ENCODE measurements at regions not wholly inside any gene's neighbourhood (a gene's known extent, or its start where the extent isn't known, plus 50 kb on each side); places are given as distances from the start of the nearest gene placed in this dataset.

DNA sequence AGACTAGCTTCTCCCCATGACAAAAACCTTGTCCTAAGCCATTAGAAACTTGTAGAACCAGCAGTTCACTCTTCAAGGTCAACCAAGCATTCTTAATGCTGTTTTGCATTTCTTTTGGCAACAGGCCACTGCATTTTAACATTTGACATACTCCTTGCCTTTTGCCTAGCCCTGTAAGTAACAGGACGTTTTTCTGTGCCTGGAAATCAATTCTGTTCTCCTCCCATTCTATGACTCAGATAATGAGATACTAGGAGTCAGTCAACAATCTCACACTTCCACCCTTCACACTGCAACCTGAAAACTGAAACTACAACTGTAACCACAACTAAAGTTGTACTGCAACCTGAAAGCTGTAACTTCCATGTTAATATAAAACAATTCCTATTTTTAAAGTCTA is 268.7 kb downstream of the MZT1 start:
- H3K27ac ChIP-seq (ENCODE audit: low read depth, low read length, severe bottlenecking): no peak overlapping the region
- WGBS, 2 experiments (ENCODE audit: insufficient coverage in 2 of 2): 0% methylated on average over 1 of the region's 1 CpG; no CpG with 5 or more reads in 1 of the 2 experiments

DNA sequence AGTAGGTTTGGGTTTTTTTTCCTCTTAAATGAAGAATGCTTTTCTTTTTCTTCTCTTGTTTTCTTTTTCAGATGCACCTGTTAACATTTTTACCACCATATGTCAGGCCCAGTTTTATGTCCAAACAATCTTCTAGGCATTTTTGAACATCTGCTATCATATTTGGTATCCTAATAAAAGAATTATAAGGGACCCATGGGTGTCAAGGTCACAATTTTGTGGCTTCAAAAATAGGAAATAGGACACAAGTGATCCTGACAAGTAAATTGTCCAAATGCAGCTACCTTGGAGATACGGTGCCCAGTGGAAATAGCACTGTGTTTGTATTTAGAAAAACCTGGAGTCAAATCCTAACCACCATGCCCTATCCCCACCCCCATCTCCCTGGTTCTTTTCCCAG is 270.3 kb downstream of the MZT1 start:
- no peak overlapping the region for H3K27ac ChIP-seq (ENCODE audit: low read depth, low read length, severe bottlenecking)
- H3K4me3 ChIP-seq (ENCODE audit: extremely low read depth, insufficient read depth, low read length, poor library complexity, severe bottlenecking): no peak overlapping the region
- WGBS, 2 experiments (ENCODE audit: insufficient coverage in 2 of 2): no CpG with 5 or more reads among the region's 1 CpG
- H3K4me1 ChIP-seq (ENCODE audit: control insufficient read depth, insufficient read depth, low read length, poor library complexity, severe bottlenecking): no peaks in the 10 kb centered on the region
- H3K36me3 ChIP-seq (ENCODE audit: control insufficient read depth, insufficient read depth, low read length): no peaks in the 10 kb centered on the region
- H3K9me3 ChIP-seq (ENCODE audit: control insufficient read depth, low read length): no peaks in the 10 kb centered on the region

More for the DNA sequence above, 268.7 kb downstream of the MZT1 start:
- H3K9me3 ChIP-seq (ENCODE audit: control insufficient read depth, low read length): no peaks in the 10 kb centered on the region
- H3K36me3 ChIP-seq (ENCODE audit: control insufficient read depth, insufficient read depth, low read length): no peaks in the 10 kb centered on the region
- no peak overlapping the region for H3K4me3 ChIP-seq (ENCODE audit: extremely low read depth, insufficient read depth, low read length, poor library complexity, severe bottlenecking)
- no peaks in the 10 kb centered on the region for H3K4me1 ChIP-seq (ENCODE audit: control insufficient read depth, insufficient read depth, low read length, poor library complexity, severe bottlenecking)

DNA sequence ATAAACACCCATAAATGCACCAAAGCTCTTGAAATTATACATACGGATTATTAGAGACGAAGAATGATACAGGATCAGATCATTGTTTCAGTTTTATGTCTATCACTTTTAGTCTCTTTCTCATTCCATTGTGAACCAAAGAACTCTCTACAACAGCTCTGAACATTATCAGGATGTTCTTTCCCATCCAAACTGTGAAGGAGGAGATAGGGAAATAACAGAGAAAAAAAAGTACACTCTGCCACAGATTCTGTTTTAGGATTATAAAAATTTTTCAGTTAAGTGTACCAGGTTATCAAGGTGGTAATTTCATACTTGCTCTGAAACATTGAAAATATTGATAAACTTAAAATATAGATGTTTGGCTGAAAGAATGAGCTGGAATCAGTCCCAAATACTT is 270.9 kb downstream of the MZT1 start:
- Histone ChIP-seq H3K4me1 (ENCODE audit: control insufficient read depth, insufficient read depth, low read length, poor library complexity, severe bottlenecking) (no peaks in the 10 kb centered on the region), H3K36me3 (ENCODE audit: control insufficient read depth, insufficient read depth, low read length) (no peaks in the 10 kb centered on the region), H3K9me3 (ENCODE audit: control insufficient read depth, low read length) (no peaks in the 10 kb centered on the region), H3K4me3 (ENCODE audit: extremely low read depth, insufficient read depth, low read length, poor library complexity, severe bottlenecking) (no peak overlapping the region), H3K27ac (ENCODE audit: low read depth, low read length, severe bottlenecking) (no peak overlapping the region)
- no CpG with 5 or more reads among the region's 2 CpGs for WGBS, 2 experiments (ENCODE audit: insufficient coverage in 2 of 2)

DNA sequence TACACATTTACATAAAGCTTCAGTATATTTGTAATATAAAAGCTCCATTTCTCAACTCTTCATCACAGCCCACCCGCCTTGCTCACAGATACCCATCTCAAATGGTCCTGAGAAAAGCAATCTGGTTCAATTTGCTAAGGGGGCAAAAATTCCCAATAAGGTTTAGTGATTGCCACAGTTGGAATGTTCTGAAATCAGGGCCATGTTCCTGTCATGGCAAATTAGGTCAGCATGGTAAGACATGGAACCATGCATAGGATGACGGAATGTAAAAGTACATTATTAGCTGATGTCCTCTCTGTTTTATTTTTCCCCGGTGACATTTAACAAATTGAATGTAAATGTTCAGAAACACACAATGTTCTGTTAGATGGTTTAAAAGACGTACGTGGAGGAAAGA is 274.3 kb downstream of the MZT1 start:
- Histone ChIP-seq H3K4me3 (ENCODE audit: extremely low read depth, insufficient read depth, low read length, poor library complexity, severe bottlenecking) (no peak overlapping the region), H3K4me1 (ENCODE audit: control insufficient read depth, insufficient read depth, low read length, poor library complexity, severe bottlenecking) (no peaks in the 10 kb centered on the region), H3K27ac (ENCODE audit: low read depth, low read length, severe bottlenecking) (no peak overlapping the region), H3K36me3 (ENCODE audit: control insufficient read depth, insufficient read depth, low read length) (no peaks in the 10 kb centered on the region), H3K9me3 (ENCODE audit: control insufficient read depth, low read length) (peaks cover 14% of the 10 kb centered on the region)
- WGBS, 2 experiments (ENCODE audit: insufficient coverage in 2 of 2): 88 to 89% methylated on average over 2 to 3 of the region's 5 CpGs

DNA sequence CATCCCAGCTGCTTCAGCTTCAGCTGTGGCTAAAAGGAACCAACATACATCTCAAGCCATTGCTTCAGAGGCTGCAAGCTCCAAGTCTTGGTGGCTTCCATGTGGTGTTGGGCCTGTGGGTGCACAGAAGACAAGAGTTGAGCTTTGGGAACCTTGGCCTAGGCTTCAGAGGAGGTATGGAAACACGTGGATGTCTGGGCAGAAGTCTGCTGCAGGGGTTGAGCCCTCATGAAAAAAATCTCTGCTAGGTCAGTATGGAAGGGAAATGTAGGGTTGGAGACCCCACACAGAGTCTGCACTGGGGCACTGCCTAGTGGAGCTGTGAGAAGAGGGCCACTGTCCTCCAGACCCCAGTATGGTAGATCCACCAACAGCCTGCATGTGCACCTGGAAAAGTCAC is 279.3 kb downstream of the MZT1 start:
- Histone ChIP-seq H3K4me1 (ENCODE audit: control insufficient read depth, insufficient read depth, low read length, poor library complexity, severe bottlenecking) (no peaks in the 10 kb centered on the region), H3K9me3 (ENCODE audit: control insufficient read depth, low read length) (peaks cover 19% of the 10 kb centered on the region), H3K36me3 (ENCODE audit: control insufficient read depth, insufficient read depth, low read length) (no peaks in the 10 kb centered on the region), H3K4me3 (ENCODE audit: extremely low read depth, insufficient read depth, low read length, poor library complexity, severe bottlenecking) (no peak overlapping the region), H3K27ac (ENCODE audit: low read depth, low read length, severe bottlenecking) (no peak overlapping the region)
- WGBS, 2 experiments (ENCODE audit: insufficient coverage in 2 of 2): 80% methylated on average over 1 of the region's 1 CpG; no CpG with 5 or more reads in 1 of the 2 experiments

DNA sequence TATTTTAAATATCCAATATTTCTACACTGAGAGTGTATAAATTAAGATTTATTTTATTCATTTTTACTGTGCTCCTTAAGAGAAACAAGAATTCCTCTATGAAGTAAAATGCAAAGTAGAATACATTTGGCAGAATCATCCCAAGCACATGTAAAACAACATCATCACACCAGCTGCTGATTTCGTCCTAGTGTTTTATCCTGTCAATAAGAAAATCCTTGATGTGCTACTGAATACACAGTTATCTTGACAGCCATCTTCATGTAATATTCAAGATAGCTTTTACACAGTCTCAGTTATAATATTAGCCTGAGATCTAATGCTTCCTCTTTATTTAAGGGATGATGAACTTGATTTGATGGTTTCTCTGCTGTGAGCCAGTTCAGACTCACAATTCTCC is 282.4 kb downstream of the MZT1 start:
- Histone ChIP-seq H3K4me3 (ENCODE audit: extremely low read depth, insufficient read depth, low read length, poor library complexity, severe bottlenecking) (no peak overlapping the region), H3K36me3 (ENCODE audit: control insufficient read depth, insufficient read depth, low read length) (no peaks in the 10 kb centered on the region), H3K9me3 (ENCODE audit: control insufficient read depth, low read length) (peaks cover 19% of the 10 kb centered on the region), H3K27ac (ENCODE audit: low read depth, low read length, severe bottlenecking) (no peak overlapping the region), H3K4me1 (ENCODE audit: control insufficient read depth, insufficient read depth, low read length, poor library complexity, severe bottlenecking) (no peaks in the 10 kb centered on the region)
- WGBS, 2 experiments (ENCODE audit: insufficient coverage in 2 of 2): no CpG with 5 or more reads among the region's 1 CpG

DNA sequence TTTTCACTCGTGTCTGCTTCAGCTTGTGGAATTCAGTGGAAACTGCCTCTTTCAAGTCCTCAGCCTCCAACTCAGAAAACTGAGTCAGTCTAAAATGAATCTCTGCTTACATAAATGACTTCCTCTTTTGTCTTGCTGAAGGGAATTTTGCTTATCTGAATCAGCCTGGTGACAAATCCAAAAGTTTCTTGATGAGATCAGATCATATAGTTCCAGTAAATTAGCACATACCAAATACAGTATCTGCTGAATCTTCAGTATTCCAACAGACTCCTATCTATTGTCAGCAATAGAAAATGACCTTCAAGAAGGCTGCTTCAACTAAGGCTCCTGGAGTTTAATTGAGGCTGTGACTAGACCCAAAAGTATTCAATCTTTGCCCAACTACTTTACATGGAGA is 290.0 kb downstream of the MZT1 start:
- Histone ChIP-seq H3K36me3 (ENCODE audit: control insufficient read depth, insufficient read depth, low read length) (no peaks in the 10 kb centered on the region), H3K4me1 (ENCODE audit: control insufficient read depth, insufficient read depth, low read length, poor library complexity, severe bottlenecking) (peaks cover 7% of the 10 kb centered on the region), H3K27ac (ENCODE audit: low read depth, low read length, severe bottlenecking) (peak overlapping the region; percentile 13), H3K9me3 (ENCODE audit: control insufficient read depth, low read length) (no peaks in the 10 kb centered on the region), H3K4me3 (ENCODE audit: extremely low read depth, insufficient read depth, low read length, poor library complexity, severe bottlenecking) (no peak overlapping the region)
- WGBS, 2 experiments (ENCODE audit: insufficient coverage in 2 of 2): 67% methylated on average over 1 of the region's 1 CpG

DNA sequence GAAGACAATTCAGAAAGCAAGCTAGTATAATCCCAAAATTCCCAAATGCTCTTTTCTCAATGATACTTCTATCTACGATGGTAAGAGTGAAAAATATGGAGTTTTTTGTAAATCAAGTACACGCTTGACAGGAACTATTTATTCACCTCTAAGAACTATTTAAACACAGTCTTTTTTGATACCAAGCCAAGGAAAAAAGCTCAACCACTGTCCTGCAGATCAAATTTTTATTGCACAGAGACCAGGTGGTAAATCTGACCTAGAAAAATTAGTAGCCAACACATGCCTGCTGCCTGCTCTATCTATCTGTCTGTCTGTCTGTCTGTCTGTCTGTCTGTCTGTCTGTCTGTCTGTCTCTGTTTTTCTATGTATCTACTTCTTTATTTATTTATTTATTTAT is 292.2 kb downstream of the MZT1 start:
- H3K27ac ChIP-seq (ENCODE audit: low read depth, low read length, severe bottlenecking): no peak overlapping the region
- H3K36me3 ChIP-seq (ENCODE audit: control insufficient read depth, insufficient read depth, low read length): no peaks in the 10 kb centered on the region
- H3K4me1 ChIP-seq (ENCODE audit: control insufficient read depth, insufficient read depth, low read length, poor library complexity, severe bottlenecking): peaks cover 7% of the 10 kb centered on the region
- 100% methylated on average over 1 of the region's 2 CpGs; no CpG with 5 or more reads in 1 of the 2 experiments for WGBS, 2 experiments (ENCODE audit: insufficient coverage in 2 of 2)
- no peaks in the 10 kb centered on the region for H3K9me3 ChIP-seq (ENCODE audit: control insufficient read depth, low read length)
- H3K4me3 ChIP-seq (ENCODE audit: extremely low read depth, insufficient read depth, low read length, poor library complexity, severe bottlenecking): no peak overlapping the region

DNA sequence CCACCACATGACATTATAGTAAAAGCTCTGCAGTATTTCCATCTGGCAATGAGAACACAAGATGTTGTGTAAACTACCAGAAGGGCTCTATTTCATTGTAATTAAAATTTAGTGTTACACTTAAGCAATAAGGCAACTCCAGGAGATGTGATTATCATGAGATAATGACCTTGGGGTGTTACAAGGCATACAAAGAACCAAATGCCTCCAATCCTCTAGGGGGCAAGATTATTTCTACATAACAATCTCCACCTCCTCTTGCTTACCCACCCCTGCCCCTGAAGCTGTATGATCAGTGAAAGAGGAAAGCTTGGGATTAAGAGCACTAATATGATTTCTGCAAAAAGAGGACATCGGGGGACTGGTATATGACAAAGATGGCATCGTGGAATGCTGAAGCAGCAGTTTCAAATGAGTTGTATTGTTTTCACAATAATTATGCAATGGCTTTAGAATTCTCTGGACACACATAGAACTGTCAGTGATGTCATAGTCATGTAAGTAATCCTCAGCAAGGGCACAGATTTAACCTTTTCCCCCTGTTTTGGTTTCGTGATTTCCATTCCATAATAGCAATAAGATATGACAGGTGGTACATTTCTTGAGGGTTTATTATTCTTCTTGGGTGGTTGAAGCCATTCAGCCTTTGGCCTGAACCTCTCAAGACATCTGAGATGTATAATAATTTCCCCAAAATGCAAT is 295.3 kb downstream of the MZT1 start:
- Histone ChIP-seq H3K4me1 (ENCODE audit: control insufficient read depth, insufficient read depth, low read length, poor library complexity, severe bottlenecking) (no peaks in the 10 kb centered on the region), H3K4me3 (ENCODE audit: extremely low read depth, insufficient read depth, low read length, poor library complexity, severe bottlenecking) (no peak overlapping the region), H3K9me3 (ENCODE audit: control insufficient read depth, low read length) (no peaks in the 10 kb centered on the region), H3K36me3 (ENCODE audit: control insufficient read depth, insufficient read depth, low read length) (no peaks in the 10 kb centered on the region), H3K27ac (ENCODE audit: low read depth, low read length, severe bottlenecking) (no peak overlapping the region)
- WGBS, 2 experiments (ENCODE audit: insufficient coverage in 2 of 2): 90% methylated on average over 2 of the region's 3 CpGs; no CpG with 5 or more reads in 1 of the 2 experiments

DNA sequence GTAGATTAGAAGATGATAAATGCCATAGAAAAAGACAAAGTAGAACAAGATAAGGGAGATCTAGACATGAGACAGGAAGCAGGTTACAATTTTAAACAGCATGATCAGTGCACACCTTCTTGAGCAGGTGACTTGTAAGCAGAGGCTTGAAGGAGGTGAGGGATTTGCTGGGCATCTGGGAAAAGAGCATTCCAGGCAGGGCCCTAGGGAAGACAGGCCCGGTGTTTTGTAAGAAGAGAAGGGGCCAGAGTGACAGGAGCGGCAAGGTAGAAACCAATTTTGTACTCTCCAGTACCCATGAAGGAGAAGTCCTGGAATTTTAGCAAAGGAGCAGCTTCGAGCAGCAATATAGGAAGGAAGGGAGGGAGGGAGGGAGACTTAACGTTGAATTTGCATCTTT is 296.5 kb downstream of the MZT1 start:
- H3K4me3 ChIP-seq (ENCODE audit: extremely low read depth, insufficient read depth, low read length, poor library complexity, severe bottlenecking): no peak overlapping the region
- no peaks in the 10 kb centered on the region for H3K4me1 ChIP-seq (ENCODE audit: control insufficient read depth, insufficient read depth, low read length, poor library complexity, severe bottlenecking)
- no peaks in the 10 kb centered on the region for H3K36me3 ChIP-seq (ENCODE audit: control insufficient read depth, insufficient read depth, low read length)
- no peaks in the 10 kb centered on the region for H3K9me3 ChIP-seq (ENCODE audit: control insufficient read depth, low read length)
- no peak overlapping the region for H3K27ac ChIP-seq (ENCODE audit: low read depth, low read length, severe bottlenecking)
- 33 to 69% methylated on average over 1 to 2 of the region's 4 CpGs for WGBS, 2 experiments (ENCODE audit: insufficient coverage in 2 of 2)

DNA sequence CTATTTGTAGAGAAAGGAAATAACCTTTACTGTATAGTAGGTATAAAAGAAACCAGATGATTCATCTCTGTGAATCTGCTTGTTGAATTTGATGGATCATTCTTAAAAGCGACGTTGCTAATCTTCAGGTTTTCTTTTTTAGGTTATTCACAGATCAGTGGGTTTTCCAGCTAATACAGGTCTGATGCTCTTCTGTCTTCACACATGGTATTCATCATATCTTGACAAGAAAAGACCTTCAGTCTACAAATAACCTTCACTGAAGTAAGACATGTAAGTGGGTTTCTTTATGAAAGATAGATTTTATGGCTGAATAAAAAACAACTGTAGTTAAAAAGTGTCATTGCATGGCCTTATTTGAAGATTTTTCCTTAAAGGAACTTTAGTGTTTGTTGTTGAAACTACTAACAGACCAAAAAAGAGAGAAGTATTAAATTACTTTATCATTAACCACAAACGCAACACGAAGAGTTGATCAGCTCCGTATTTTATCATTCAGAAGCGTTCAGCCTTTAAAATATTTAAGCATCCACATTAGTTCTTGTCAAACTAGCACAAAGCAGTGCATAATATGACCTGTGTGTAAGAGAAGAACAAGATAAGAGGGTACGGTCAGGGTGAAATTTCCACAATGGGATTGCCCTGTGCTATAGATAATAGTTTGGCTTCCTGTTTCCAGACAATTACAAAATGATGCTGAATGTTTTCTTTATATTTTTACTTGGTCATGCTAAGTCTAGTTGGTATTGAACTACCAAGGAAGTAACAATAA is 299.5 kb downstream of the MZT1 start:
- Histone ChIP-seq H3K27ac (ENCODE audit: low read depth, low read length, severe bottlenecking) (no peak overlapping the region), H3K36me3 (ENCODE audit: control insufficient read depth, insufficient read depth, low read length) (no peaks in the 10 kb centered on the region), H3K4me1 (ENCODE audit: control insufficient read depth, insufficient read depth, low read length, poor library complexity, severe bottlenecking) (no peaks in the 10 kb centered on the region), H3K9me3 (ENCODE audit: control insufficient read depth, low read length) (no peaks in the 10 kb centered on the region), H3K4me3 (ENCODE audit: extremely low read depth, insufficient read depth, low read length, poor library complexity, severe bottlenecking) (no peak overlapping the region)
- 60 to 100% methylated on average over 2 to 3 of the region's 7 CpGs for WGBS, 2 experiments (ENCODE audit: insufficient coverage in 2 of 2)
